ENCODE measurements at regions not wholly inside any gene's neighbourhood (a gene's known extent, or its start where the extent isn't known, plus 50 kb on each side); places are given as distances from the start of the nearest gene placed in this dataset.

DNA sequence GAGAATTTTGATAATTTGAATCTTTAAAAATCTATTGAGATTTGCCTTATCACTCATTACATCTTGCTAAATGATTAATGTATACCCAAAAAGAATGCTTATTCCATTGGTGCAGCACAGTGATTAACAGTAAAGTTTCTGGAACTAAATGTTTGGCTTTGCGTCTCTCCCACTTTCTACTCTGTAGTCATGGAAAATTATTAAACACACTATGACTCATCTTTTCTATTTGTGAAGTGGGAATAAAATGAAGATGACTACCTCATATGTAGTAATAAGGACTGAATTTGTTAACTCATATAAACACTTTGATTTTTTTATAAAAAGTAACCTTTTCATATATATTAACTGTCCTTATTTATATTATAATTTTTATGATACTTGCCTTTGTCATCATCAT, 118.1 kb downstream of the RERGL start:
- Histone ChIP-seq H3K36me3 (ENCODE audit: control insufficient read depth, low read length) (no peaks in the 10 kb centered on the region), H4K20me1 (ENCODE audit: control insufficient read depth, insufficient read depth, low read depth, low read length) (no peaks in the 10 kb centered on the region), H3K4me1 (ENCODE audit: control insufficient read depth, low read length) (no peaks in the 10 kb centered on the region), H3K9me2 (replicated peaks; ENCODE audit: control insufficient read depth, low read length) (no peaks in the 10 kb centered on the region), H3K4me3 (ENCODE audit: low read length) (no peak overlapping the region), H3K27me3 (ENCODE audit: control insufficient read depth, low read length) (no peaks in the 10 kb centered on the region), H3F3A (ENCODE audit: control insufficient read depth, insufficient read depth) (no peaks in the 10 kb centered on the region), H3K4me2 (ENCODE audit: low read length) (no peak overlapping the region), H3K79me2 (ENCODE audit: control insufficient read depth, low read length) (no peaks in the 10 kb centered on the region), H3K9me3 (ENCODE audit: control insufficient read depth, insufficient read depth, low read length) (no peaks in the 10 kb centered on the region), H3K27ac (ENCODE audit: low read depth, low read length) (no peak overlapping the region)
- TF ChIP-seq, protein P1, sequence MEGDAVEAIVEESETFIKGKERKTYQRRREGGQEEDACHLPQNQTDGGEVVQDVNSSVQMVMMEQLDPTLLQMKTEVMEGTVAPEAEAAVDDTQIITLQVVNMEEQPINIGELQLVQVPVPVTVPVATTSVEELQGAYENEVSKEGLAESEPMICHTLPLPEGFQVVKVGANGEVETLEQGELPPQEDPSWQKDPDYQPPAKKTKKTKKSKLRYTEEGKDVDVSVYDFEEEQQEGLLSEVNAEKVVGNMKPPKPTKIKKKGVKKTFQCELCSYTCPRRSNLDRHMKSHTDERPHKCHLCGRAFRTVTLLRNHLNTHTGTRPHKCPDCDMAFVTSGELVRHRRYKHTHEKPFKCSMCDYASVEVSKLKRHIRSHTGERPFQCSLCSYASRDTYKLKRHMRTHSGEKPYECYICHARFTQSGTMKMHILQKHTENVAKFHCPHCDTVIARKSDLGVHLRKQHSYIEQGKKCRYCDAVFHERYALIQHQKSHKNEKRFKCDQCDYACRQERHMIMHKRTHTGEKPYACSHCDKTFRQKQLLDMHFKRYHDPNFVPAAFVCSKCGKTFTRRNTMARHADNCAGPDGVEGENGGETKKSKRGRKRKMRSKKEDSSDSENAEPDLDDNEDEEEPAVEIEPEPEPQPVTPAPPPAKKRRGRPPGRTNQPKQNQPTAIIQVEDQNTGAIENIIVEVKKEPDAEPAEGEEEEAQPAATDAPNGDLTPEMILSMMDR (IDR thresholded peaks at IDR 0.05; ENCODE audit: low read depth, low read length, poor library complexity, severe bottlenecking), result no peak
- no peak for TF ChIP-seq EZH2phosphoT487 (IDR thresholded peaks at IDR 0.05; ENCODE audit: borderline replicate concordance, low read length)

DNA sequence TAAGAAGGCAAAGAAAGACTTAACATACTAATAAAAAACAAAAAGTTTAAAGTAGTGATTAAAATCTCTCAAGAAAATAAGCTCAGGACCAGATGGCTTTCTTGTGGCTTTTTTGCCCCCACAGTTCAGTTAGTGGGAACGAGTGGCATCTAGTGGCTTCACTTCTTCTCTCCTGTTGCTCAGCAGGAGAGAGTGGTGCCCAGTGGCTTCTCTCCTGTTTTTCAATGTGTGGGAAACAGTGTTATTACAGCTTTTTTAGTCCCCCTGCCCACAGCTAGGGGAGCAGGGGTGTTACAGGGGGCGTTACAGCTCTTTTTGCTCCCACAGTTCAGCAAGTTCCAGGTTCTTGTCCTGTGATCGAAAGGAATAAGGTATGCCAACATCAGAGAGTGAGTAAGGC, 135.2 kb downstream of the RERGL start:
- H3K27ac ChIP-seq (ENCODE audit: low read depth, low read length), result peak overlapping the region; percentile 56; the same call in 1 of the 2 replicates
- H4K20me1 ChIP-seq (ENCODE audit: control insufficient read depth, insufficient read depth, low read depth, low read length), result no peaks in the 10 kb centered on the region
- no peaks in the 10 kb centered on the region for H3K9me2 ChIP-seq (replicated peaks; ENCODE audit: control insufficient read depth, low read length)
- H3K27me3 ChIP-seq (ENCODE audit: control insufficient read depth, low read length), result no peaks in the 10 kb centered on the region
- TF ChIP-seq, protein P1 (IDR thresholded peaks at IDR 0.05; ENCODE audit: low read depth, low read length, poor library complexity, severe bottlenecking), result no peak
- no peak for TF ChIP-seq EZH2phosphoT487 (IDR thresholded peaks at IDR 0.05; ENCODE audit: borderline replicate concordance, low read length)
- H3K4me3 ChIP-seq (ENCODE audit: low read length), result no peak overlapping the region
- H3F3A ChIP-seq (ENCODE audit: control insufficient read depth, insufficient read depth), result no peaks in the 10 kb centered on the region
- peak overlapping the region; percentile 54; the same call in 1 of the 2 replicates for H3K4me2 ChIP-seq (ENCODE audit: low read length)
- no peaks in the 10 kb centered on the region for H3K9me3 ChIP-seq (ENCODE audit: control insufficient read depth, insufficient read depth, low read length)
- H3K36me3 ChIP-seq (ENCODE audit: control insufficient read depth, low read length), result no peaks in the 10 kb centered on the region
- no peaks in the 10 kb centered on the region for H3K79me2 ChIP-seq (ENCODE audit: control insufficient read depth, low read length)
- H3K4me1 ChIP-seq (ENCODE audit: control insufficient read depth, low read length), result peaks cover 24% of the 10 kb centered on the region

DNA sequence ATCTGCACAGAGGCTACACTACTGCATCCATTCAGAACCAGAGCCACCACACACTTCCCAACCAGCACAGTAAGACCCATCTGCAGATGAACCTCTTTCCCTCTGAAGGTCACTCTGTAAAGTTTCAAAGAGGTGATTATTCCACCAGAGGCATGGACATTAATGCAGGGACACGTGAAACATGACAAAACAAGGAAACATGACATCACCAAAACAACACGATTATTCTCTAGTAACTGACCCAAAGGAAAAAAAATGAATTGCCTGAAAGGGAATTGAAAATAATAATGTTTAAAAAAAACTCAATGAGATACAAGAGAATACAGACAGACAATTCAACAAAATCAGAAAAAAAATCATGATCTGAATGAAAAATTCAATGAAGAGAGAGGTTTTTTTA, 139.1 kb downstream of the RERGL start:
- Histone ChIP-seq H3K27ac (ENCODE audit: low read depth, low read length) (no peak overlapping the region), H3K4me1 (ENCODE audit: control insufficient read depth, low read length) (peaks cover 27% of the 10 kb centered on the region), H3K79me2 (ENCODE audit: control insufficient read depth, low read length) (no peaks in the 10 kb centered on the region), H3K9me3 (ENCODE audit: control insufficient read depth, insufficient read depth, low read length) (no peaks in the 10 kb centered on the region), H4K20me1 (ENCODE audit: control insufficient read depth, insufficient read depth, low read depth, low read length) (no peaks in the 10 kb centered on the region), H3K36me3 (ENCODE audit: control insufficient read depth, low read length) (no peaks in the 10 kb centered on the region), H3K9me2 (replicated peaks; ENCODE audit: control insufficient read depth, low read length) (no peaks in the 10 kb centered on the region), H3K4me3 (ENCODE audit: low read length) (no peak overlapping the region), H3K27me3 (ENCODE audit: control insufficient read depth, low read length) (no peaks in the 10 kb centered on the region), H3K4me2 (ENCODE audit: low read length) (no peak overlapping the region), H3F3A (ENCODE audit: control insufficient read depth, insufficient read depth) (no peaks in the 10 kb centered on the region)
- no peak for TF ChIP-seq EZH2phosphoT487 (IDR thresholded peaks at IDR 0.05; ENCODE audit: borderline replicate concordance, low read length)
- TF ChIP-seq, protein P1 (IDR thresholded peaks at IDR 0.05; ENCODE audit: low read depth, low read length, poor library complexity, severe bottlenecking), result no peak

All from DOHH2 (cell line).